ENCODE measurements at regions not wholly inside any gene's neighbourhood (a gene's known extent, or its start where the extent isn't known, plus 50 kb on each side); places are given as distances from the start of the nearest gene placed in this dataset.

GRCh38 chr1:185537596-185537995 lies 196.6 kb upstream of the HMCN1 start:
- CTCF ChIA-PET (ENCODE audit: low intra/inter-chr PET ratio, low total read pairs): no interaction called here
- ATAC-seq (no peak), FAIRE-seq (no peak), DNase-seq (ENCODE audit: low spot score) (no peak)
- Histone ChIP-seq H4K20me1 (ENCODE audit: insufficient read depth, low read length) (no peaks in the 10 kb centered on the region), H3K4me3 (replicated peaks in 1 of 3; ENCODE audit: insufficient read depth in 1 of 3, low read depth in 2 of 3, low read length in 3 of 3) (no peak overlapping the region), H3K4me2 (ENCODE audit: low read depth, low read length) (no peak overlapping the region), H3K9me3 (ENCODE audit: low read length) (no peaks in the 10 kb centered on the region), H3K36me3 (replicated peaks in 1 of 2; ENCODE audit: control insufficient read depth in 1 of 2, insufficient read depth in 2 of 2, low read length in 2 of 2) (no peaks in the 10 kb centered on the region), H3K4me1 (ENCODE audit: insufficient read depth, low read length) (no peaks in the 10 kb centered on the region), H3K79me2 (ENCODE audit: insufficient read depth, low read length) (no peaks in the 10 kb centered on the region), H3K9ac (ENCODE audit: insufficient read depth, low read depth, low read length) (no peak overlapping the region), H3K27me3 (ENCODE audit: control insufficient read depth in 1 of 2, insufficient read depth in 2 of 2, low read length in 2 of 2) (no peaks in the 10 kb centered on the region), H3K27ac (ENCODE audit: extremely low read length, insufficient read depth, low read length) (no peak overlapping the region), H2AFZ (ENCODE audit: low read length) (no peak overlapping the region)
- no TSS peak for BruUV-seq (replicated peaks)
- intact Hi-C loops (cut with micrococcal nuclease; ENCODE audit: unreplicated experiment) (no loop called here), in situ Hi-C loops (cut with HindIII; ENCODE audit: extremely low pct_ligation_motif_present, low pct_unique_long_range_greater_than_20kb) (no loop called here)
- POLR2A ChIA-PET: no interaction called here
- 40% methylated on average over 2 of the region's 2 CpGs for WGBS (ENCODE audit: low lambda C conversion rate)
- TF ChIP-seq MIER3 (CRISPR knock-in tag; IDR thresholded peaks at IDR 0.05; ENCODE audit: borderline replicate concordance) (no peak), HDAC6 (IDR thresholded peaks at IDR 0.05; ENCODE audit: low read depth, low read length) (no peak), RELA (CRISPR knock-in tag; IDR thresholded peaks at IDR 0.05) (no peak), ZNF496 (CRISPR knock-in tag; IDR thresholded peaks at IDR 0.05; ENCODE audit: insufficient replicate concordance) (no peak), MYNN (CRISPR knock-in tag; IDR thresholded peaks at IDR 0.05; ENCODE audit: low read depth) (no peak), GMEB2 (CRISPR knock-in tag; IDR thresholded peaks at IDR 0.05; ENCODE audit: low read depth) (no peak), ZNF687 (CRISPR knock-in tag; IDR thresholded peaks at IDR 0.05) (no peak), NPAS2 (CRISPR knock-in tag; IDR thresholded peaks at IDR 0.05; ENCODE audit: borderline replicate concordance) (no peak), JUN (CRISPR knock-in tag; IDR thresholded peaks at IDR 0.05) (no peak), SP2 (CRISPR knock-in tag; IDR thresholded peaks at IDR 0.05) (no peak), STAT5B (CRISPR knock-in tag; IDR thresholded peaks at IDR 0.05) (no peak), ZXDC (CRISPR knock-in tag; IDR thresholded peaks at IDR 0.05) (no peak), GPBP1L1 (CRISPR knock-in tag; IDR thresholded peaks at IDR 0.05) (no peak), DRAP1 (CRISPR knock-in tag; IDR thresholded peaks at IDR 0.05) (no peak)
